Sigmoid colon (tissue), 6 donors: ENCODE measurements at regions not wholly inside any gene's neighbourhood (a gene's known extent, or its start where the extent isn't known, plus 50 kb on each side); places are given as distances from the start of the nearest gene placed in this dataset.

Experiments used
- DNase-seq: peaks from one replicate; pipeline ENCODE4 v3.0.0-alpha.2; 2019
- H3K27ac ChIP-seq, 4 donors: fragments of 200-600 bp; sonication (generic); one replicate each; pipeline ENCODE4 v1.5.1; 2016 to 2019; ENCODE audit warnings: mild to moderate bottlenecking in 1 of 4
- H3K27me3 ChIP-seq, 3 donors: fragments of 200-600 bp; sonication (generic); one replicate each; pipeline ENCODE4 v1.5.1; 2019; ENCODE audit warnings: mild to moderate bottlenecking in 1 of 3
- H3K36me3 ChIP-seq, 4 donors: fragments of 200-600 bp; sonication (generic); one replicate each; pipeline ENCODE4 v1.5.1; 2016 to 2019
- H3K4me1 ChIP-seq, 4 donors: fragments of 200-600 bp; sonication (generic); one replicate each; pipeline ENCODE4 v1.5.1; 2017 to 2019
- H3K4me3 ChIP-seq, 4 donors: fragments of 200-600 bp; sonication (generic); one replicate each; pipeline ENCODE4 v1.5.1; 2017 to 2019; ENCODE audit warnings: mild to moderate bottlenecking in 2 of 4, moderate library complexity in 1 of 4
- H3K9me3 ChIP-seq, 4 donors: fragments of 200-600 bp in 3 of 4; sonication (generic) in 3 of 4; one replicate each; pipeline versions ENCODE4 v1.5.1 to v1.6.1; 2013 to 2019
- EP300 ChIP-seq, 4 donors: sonication (generic); formaldehyde crosslinking; IDR thresholded peaks; one replicate each; pipeline ENCODE4 v1.6.1; 2017; ENCODE audit warnings: antibody characterized with exemption in 4 of 4
- POLR2A ChIP-seq, 2 donors: fragments of 450-650 bp; IDR thresholded peaks; one replicate each; pipeline ENCODE4 v1.6.1; 2016; ENCODE audit warnings: antibody characterized with exemption in 2 of 2, mild to moderate bottlenecking in 2 of 2, moderate library complexity in 2 of 2
- POLR2AphosphoS5 ChIP-seq, 4 donors: sonication (generic); formaldehyde crosslinking; IDR thresholded peaks; one replicate each; pipeline ENCODE4 v1.6.1; 2017; ENCODE audit warnings: antibody characterized with exemption in 4 of 4
- WGBS, 2 donors: extraction: QIAGEN DNeasy Blood & Tissue Kit; methylation state at CpG; one replicate each; pipeline ENCODE4 v1.1.7; 2013; 5-methylcytosine and 5-hydroxymethylcytosine counted together
- intact Hi-C: fragments of 100-400 bp; cut with DNase I; formaldehyde crosslinking; loops from one replicate; pipeline ENCODE4 v1.15.1; 2023
- TF ChIP-seq, protein P1 (sequence below), 4 experiments: fragments of 450-650 bp in 3 of 4; fragments of 200-600 bp in 1 of 4; IDR thresholded peaks; one replicate each; pipeline ENCODE4 v1.5.1; 2016 to 2019; ENCODE audit warnings: antibody characterized with exemption in 4 of 4, mild to moderate bottlenecking in 3 of 4, moderate library complexity in 2 of 4
- donor health status: healthy with polysubstance abuse.
- donor health status: healthy.

DNA sequence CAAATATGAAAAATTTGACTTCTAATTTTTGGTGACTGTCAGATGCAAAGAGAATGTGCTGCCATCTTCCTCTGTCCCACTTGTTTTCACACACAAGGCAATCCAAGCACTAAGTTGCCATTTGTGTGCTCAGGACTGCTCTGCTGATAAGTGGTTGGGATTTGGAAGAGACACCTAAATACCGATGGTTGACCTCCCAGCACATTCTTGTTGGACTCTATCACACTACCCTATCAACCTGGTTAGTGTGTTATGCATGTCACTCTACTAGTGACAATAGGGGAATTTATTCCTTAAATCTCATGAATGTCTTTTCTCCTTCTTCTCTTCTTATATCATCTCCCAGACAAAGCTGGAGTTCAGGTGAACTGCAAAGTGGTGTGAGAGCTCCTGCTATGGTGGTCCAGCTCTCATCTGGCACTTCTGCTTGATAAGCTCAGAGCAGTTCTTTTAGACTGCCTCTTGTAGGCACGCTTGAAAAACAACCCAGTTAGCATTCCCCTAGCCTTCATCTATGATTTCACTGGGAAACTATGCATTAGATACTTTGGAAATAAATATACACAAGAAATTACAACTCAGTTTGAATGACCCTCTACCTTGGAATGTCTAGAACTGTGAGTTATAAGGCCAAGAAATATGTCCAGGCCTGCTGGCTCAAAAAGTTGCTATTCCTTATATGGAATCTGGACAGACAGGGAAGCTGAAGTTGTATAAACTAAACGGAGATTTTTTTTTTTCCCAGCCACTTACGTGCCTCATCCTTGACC lies 404.8 kb downstream of the MEIS1 start:
- Histone ChIP-seq H3K9me3 (no peaks in the 10 kb centered on the region), H3K27me3 (no peaks in the 10 kb centered on the region), H3K27ac (peak overlapping the region; percentile 68 to 84 (median 74)), H3K4me3 (peak overlapping the region in 1 of 4 donors; percentile 13), H3K36me3 (no peaks in the 10 kb centered on the region), H3K4me1 (peaks cover 0 to 36% (median 23%) of the 10 kb centered on the region in 4 donors)
- TF ChIP-seq POLR2AphosphoS5 (IDR thresholded peaks at IDR 0.05) (peak in 3 of 4 donors; percentile 48 to 66 (median 58)), EP300 (IDR thresholded peaks at IDR 0.05) (peak; percentile 6 to 69 (median 43))
- TF ChIP-seq, protein P1, sequence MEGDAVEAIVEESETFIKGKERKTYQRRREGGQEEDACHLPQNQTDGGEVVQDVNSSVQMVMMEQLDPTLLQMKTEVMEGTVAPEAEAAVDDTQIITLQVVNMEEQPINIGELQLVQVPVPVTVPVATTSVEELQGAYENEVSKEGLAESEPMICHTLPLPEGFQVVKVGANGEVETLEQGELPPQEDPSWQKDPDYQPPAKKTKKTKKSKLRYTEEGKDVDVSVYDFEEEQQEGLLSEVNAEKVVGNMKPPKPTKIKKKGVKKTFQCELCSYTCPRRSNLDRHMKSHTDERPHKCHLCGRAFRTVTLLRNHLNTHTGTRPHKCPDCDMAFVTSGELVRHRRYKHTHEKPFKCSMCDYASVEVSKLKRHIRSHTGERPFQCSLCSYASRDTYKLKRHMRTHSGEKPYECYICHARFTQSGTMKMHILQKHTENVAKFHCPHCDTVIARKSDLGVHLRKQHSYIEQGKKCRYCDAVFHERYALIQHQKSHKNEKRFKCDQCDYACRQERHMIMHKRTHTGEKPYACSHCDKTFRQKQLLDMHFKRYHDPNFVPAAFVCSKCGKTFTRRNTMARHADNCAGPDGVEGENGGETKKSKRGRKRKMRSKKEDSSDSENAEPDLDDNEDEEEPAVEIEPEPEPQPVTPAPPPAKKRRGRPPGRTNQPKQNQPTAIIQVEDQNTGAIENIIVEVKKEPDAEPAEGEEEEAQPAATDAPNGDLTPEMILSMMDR (IDR thresholded peaks at IDR 0.05) = no peak
- 58 to 64% methylated on average over 4 of the region's 4 CpGs for WGBS, 2 donors
- no peak for DNase-seq
- intact Hi-C loops = no loop called here

DNA sequence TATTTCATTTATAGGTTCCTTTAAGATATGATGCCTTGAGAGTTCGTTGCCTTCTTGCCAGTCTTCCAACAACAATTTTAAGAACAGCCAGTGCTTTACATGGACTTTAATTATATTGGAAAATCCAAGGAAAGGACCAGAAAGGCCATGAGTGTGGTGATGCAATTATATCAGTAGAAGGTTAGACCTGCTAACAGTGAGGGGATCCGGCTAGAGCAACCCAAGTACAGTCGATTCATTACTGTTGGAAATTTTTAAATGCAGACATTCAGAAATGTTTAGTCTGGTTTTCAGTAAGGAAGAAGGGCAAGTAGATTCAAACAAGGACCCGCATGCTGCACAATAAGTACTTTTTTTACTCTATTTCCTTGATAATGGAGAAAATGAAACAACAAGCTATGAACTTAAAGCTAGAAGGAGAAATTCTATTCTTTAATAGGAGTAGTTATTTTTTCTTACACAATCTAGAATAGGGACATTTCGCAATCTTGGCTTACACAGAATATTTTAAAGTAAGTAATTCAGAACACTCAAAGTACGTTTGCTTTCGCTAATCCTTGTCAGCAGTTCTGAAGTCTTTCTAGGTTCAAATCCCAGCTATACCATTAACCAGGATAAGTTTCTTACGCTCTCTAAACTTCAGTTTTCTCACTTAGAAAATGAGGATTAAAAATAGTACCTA lies 405.5 kb downstream of the MEIS1 start:
- DNase-seq = no peak
- WGBS, 2 donors = 76 to 78% methylated on average over 8 of the region's 8 CpGs
- Histone ChIP-seq H3K36me3 (no peaks in the 10 kb centered on the region), H3K27ac (peak overlapping the region; percentile 68 to 84 (median 74)), H3K4me3 (peak overlapping the region in 2 of 4 donors; percentile 13 to 16), H3K4me1 (peaks cover 0 to 37% (median 24%) of the 10 kb centered on the region in 4 donors), H3K9me3 (no peaks in the 10 kb centered on the region), H3K27me3 (no peaks in the 10 kb centered on the region)
- TF ChIP-seq, protein P1 (IDR thresholded peaks at IDR 0.05) = no peak
- peak; percentile 9 to 43 (median 22) for TF ChIP-seq POLR2AphosphoS5 (IDR thresholded peaks at IDR 0.05)
- intact Hi-C loops = no loop called here

DNA sequence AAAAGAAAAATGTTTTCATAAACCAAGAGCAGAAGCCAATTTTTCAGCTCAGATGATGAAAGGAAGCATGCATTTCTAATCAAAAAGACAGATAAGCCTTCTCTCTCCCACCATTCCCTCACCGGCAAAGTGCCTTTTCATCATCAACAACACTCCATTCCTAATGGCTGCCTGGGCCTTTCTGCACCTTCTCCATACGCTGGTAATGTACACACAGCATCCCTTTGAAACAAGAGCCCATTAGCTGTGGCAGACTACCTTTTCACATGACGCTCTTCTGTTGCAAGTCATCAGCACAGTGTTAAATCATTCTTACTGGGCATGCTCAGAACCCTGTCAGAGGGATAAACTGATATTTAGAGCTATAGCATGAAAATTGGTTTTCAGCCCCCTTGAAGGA lies 408.9 kb downstream of the MEIS1 start:
- Histone ChIP-seq H3K27ac (peak overlapping the region in 1 of 4 donors; percentile 84), H3K9me3 (no peaks in the 10 kb centered on the region), H3K4me3 (no peak overlapping the region), H3K27me3 (no peaks in the 10 kb centered on the region), H3K36me3 (no peaks in the 10 kb centered on the region), H3K4me1 (peaks cover 0 to 42% (median 24%) of the 10 kb centered on the region in 4 donors)
- intact Hi-C loops = no loop called here
- TF ChIP-seq, protein P1 (IDR thresholded peaks at IDR 0.05) = no peak
- TF ChIP-seq POLR2A (IDR thresholded peaks at IDR 0.05) = no peak
- TF ChIP-seq EP300 (IDR thresholded peaks at IDR 0.05) = no peak
- no peak for TF ChIP-seq POLR2AphosphoS5 (IDR thresholded peaks at IDR 0.05)
- WGBS, 2 donors = 87% methylated on average over 3 of the region's 3 CpGs
- DNase-seq = no peak

DNA sequence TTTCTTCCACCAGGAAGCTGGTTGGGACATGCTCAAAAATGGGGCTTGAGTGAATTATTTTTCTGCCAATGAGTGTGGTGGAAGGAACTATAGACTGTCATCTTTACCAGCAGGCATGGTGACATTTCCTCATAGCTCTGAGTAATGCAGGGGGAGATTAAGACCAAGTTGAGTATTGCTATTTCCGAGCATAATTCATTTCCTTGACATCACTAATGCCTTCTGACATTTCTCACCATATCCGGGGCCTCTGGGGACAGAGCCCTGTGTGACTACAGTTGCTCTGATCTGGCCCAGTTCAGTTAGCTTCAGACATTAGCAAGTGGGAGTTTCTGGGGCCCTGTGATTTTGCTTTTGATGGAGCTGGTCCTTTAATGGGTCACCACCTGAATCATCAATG lies 410.4 kb downstream of the MEIS1 start:
- no peak for DNase-seq
- no peaks in the 10 kb centered on the region for H3K36me3 ChIP-seq
- 64 to 71% methylated on average over 2 of the region's 2 CpGs for WGBS, 2 donors
- intact Hi-C loops = no loop called here
- TF ChIP-seq, protein P1 (IDR thresholded peaks at IDR 0.05) = no peak
- no peak for TF ChIP-seq EP300 (IDR thresholded peaks at IDR 0.05)
- no peak for TF ChIP-seq POLR2AphosphoS5 (IDR thresholded peaks at IDR 0.05)
- no peak for TF ChIP-seq POLR2A (IDR thresholded peaks at IDR 0.05)
- no peak overlapping the region for H3K27ac ChIP-seq
- peaks cover 0 to 46% (median 26%) of the 10 kb centered on the region in 4 donors for H3K4me1 ChIP-seq
- H3K4me3 ChIP-seq = no peak overlapping the region
- H3K27me3 ChIP-seq = no peaks in the 10 kb centered on the region
- no peaks in the 10 kb centered on the region for H3K9me3 ChIP-seq
